OCI-LY1 (cell line): ENCODE measurements at regions not wholly inside any gene's neighbourhood (a gene's known extent, or its start where the extent isn't known, plus 50 kb on each side); places are given as distances from the start of the nearest gene placed in this dataset.

ENCODE experiments used
- EZH2 ChIP-seq: fragments of 200-600 bp; sonication (generic), shearing (Covaris generic); IDR thresholded peaks from 2 replicates; pipeline ENCODE4 v1.8.0; 2017; ENCODE audit warnings: borderline replicate concordance, mixed run types, mild to moderate bottlenecking, antibody characterized with exemption, low read length, moderate library complexity, mixed read lengths
- TF ChIP-seq, protein P1 (sequence below): fragments of 200-600 bp; sonication (generic), shearing (Covaris generic); IDR thresholded peaks from 2 replicates; pipeline ENCODE4 v1.5.1; 2017; ENCODE audit warnings: mild to moderate bottlenecking, antibody characterized with exemption, low read length, moderate library complexity, mixed read lengths

DNA sequence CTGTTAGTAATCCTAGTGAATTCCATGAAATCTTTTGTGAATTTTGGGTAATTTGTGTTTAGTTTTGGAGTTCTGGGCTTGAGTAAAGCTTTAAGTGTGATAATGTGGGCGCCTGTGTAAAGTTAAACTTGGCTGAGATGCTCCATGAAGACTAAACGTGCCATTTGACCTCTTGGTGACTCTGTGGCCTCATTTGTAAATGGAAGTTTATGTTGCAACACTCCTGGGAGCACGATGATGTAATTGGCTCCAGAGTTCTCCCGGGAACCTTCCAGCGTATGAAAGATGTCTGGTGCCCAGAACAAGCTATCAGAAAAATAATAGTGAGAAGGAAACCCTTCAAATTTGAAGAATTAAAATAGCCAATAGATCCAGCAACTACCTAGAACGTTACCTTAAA is 981.2 kb downstream of the TLE4 start:
- TF ChIP-seq, protein P1, sequence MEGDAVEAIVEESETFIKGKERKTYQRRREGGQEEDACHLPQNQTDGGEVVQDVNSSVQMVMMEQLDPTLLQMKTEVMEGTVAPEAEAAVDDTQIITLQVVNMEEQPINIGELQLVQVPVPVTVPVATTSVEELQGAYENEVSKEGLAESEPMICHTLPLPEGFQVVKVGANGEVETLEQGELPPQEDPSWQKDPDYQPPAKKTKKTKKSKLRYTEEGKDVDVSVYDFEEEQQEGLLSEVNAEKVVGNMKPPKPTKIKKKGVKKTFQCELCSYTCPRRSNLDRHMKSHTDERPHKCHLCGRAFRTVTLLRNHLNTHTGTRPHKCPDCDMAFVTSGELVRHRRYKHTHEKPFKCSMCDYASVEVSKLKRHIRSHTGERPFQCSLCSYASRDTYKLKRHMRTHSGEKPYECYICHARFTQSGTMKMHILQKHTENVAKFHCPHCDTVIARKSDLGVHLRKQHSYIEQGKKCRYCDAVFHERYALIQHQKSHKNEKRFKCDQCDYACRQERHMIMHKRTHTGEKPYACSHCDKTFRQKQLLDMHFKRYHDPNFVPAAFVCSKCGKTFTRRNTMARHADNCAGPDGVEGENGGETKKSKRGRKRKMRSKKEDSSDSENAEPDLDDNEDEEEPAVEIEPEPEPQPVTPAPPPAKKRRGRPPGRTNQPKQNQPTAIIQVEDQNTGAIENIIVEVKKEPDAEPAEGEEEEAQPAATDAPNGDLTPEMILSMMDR = no peak
- no peak for TF ChIP-seq EZH2
